ENCODE measurements at regions not wholly inside any gene's neighbourhood (a gene's known extent, or its start where the extent isn't known, plus 50 kb on each side); places are given as distances from the start of the nearest gene placed in this dataset.

DNA sequence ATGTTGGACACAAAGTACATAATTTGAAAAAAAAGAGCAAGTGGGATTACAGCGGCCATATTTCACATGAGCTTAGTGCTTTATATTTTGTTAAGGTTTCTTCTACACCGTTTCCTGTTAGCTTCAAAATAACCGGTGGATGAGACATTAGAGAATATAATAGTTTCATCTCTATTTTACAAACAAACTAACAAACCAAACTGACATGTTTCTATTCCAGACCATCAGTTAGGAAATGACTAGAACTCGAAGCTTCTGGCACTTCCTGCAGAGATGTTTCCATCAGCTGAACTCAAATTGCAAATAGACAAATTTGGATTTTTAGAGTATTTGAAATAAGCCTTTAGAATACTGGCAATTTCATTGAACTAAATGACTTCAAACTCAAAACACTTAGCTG is 86.5 kb downstream of the MTRR start:
- TF ChIP-seq, protein P1, sequence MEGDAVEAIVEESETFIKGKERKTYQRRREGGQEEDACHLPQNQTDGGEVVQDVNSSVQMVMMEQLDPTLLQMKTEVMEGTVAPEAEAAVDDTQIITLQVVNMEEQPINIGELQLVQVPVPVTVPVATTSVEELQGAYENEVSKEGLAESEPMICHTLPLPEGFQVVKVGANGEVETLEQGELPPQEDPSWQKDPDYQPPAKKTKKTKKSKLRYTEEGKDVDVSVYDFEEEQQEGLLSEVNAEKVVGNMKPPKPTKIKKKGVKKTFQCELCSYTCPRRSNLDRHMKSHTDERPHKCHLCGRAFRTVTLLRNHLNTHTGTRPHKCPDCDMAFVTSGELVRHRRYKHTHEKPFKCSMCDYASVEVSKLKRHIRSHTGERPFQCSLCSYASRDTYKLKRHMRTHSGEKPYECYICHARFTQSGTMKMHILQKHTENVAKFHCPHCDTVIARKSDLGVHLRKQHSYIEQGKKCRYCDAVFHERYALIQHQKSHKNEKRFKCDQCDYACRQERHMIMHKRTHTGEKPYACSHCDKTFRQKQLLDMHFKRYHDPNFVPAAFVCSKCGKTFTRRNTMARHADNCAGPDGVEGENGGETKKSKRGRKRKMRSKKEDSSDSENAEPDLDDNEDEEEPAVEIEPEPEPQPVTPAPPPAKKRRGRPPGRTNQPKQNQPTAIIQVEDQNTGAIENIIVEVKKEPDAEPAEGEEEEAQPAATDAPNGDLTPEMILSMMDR (IDR thresholded peaks at IDR 0.05; ENCODE audit: borderline replicate concordance, control extremely low read depth, extremely low read depth, insufficient read depth, missing control alignments) = no peak
- in situ Hi-C loops (cut with MboI; ENCODE audit: low sequenced_read_pairs, unreplicated experiment) = no loop called here
- DNase-seq (ENCODE audit: low spot score) = no peak

DNA sequence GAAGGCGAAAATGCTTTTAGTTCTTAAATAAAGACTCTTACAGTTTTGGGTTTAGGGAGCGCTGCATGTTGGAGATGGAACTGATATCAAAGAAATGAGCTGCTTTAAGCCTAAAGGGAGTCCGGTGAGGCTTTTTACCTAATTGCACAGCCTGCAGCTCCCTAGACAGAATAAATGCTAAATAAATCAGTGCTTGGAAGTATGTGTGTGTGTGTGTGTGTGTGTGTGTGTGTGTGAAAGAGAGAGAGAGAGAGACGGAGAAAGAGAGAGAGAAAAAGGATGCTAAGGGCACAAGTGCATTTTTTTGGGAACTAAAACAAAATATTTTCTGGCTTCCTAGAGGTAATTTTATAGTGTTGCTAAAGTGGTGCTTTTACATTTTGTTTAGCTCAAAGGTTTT is 88.4 kb downstream of the MTRR start:
- in situ Hi-C loops (cut with MboI; ENCODE audit: low sequenced_read_pairs, unreplicated experiment) = no loop called here
- DNase-seq (ENCODE audit: low spot score) = no peak
- TF ChIP-seq, protein P1 (IDR thresholded peaks at IDR 0.05; ENCODE audit: borderline replicate concordance, control extremely low read depth, extremely low read depth, insufficient read depth, missing control alignments) = no peak

DNA sequence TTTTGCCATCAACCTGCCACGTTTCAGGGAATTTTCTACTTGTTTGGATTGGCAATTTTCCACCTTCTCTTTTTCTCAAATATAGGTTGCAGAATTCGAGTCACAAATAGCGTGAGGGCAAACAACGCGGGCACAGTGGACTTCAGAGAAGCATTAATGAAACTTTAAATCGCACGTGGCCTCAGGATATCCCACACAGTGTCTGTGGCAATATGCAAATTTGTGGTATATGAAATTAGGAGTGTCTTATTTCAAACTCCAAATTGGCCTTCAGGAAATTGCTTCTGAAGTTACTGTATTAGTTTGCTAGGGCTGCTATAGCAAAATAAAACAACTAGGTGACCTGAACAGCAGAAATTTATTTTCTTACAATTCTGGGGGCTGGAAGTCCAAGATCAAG is 91.2 kb downstream of the MTRR start:
- TF ChIP-seq, protein P1 (IDR thresholded peaks at IDR 0.05; ENCODE audit: borderline replicate concordance, control extremely low read depth, extremely low read depth, insufficient read depth, missing control alignments) = no peak
- in situ Hi-C loops (cut with MboI; ENCODE audit: low sequenced_read_pairs, unreplicated experiment) = no loop called here

DNA sequence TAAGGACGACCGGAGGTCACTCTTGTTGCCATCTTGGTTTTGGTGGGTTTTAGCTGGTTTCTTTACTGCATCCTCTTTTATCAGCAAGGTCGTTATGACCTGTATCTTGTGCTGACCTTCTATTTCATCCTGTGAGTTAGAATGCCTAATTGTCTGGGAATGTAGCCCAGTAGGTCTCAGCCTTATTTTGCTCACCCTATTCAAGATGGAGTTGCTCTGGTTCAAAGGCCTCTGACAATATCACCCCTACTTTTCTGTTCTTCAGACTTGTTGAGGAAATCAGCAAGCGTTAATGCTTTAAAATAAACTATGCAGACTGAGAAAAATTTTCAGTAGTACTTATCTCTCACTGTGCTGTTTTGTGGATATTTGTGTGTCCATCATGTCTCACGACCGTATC is 92.6 kb downstream of the MTRR start:
- in situ Hi-C loops (cut with MboI; ENCODE audit: low sequenced_read_pairs, unreplicated experiment) = no loop called here
- TF ChIP-seq, protein P1 (IDR thresholded peaks at IDR 0.05; ENCODE audit: borderline replicate concordance, control extremely low read depth, extremely low read depth, insufficient read depth, missing control alignments) = no peak
- no peak for DNase-seq (ENCODE audit: low spot score)

More for the DNA sequence above, 91.2 kb downstream of the MTRR start:
- DNase-seq (ENCODE audit: low spot score) = no peak

DNA sequence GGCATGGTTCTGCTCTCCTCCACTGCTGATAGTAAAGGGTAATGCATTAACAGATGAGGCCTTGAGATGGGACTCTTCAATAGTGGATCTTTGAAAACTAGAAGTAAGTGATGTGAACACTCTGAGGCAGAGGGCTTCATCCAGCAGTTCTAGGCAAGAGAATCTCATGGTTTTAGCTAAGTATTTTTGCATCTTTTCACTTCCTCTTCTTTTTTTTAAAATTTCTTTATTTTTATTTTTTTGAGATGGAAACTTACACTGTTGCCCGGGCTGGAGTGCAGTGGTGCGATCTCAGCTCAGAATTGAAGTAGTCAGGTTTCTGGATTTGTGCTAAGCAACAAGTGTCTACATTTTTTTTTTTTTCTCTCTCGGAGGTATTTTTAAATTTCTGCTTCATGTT is 101.9 kb downstream of the MTRR start:
- DNase-seq (ENCODE audit: low spot score) = no peak
- TF ChIP-seq, protein P1 (IDR thresholded peaks at IDR 0.05; ENCODE audit: borderline replicate concordance, control extremely low read depth, extremely low read depth, insufficient read depth, missing control alignments) = no peak
- in situ Hi-C loops (cut with MboI; ENCODE audit: low sequenced_read_pairs, unreplicated experiment) = no loop called here

DNA sequence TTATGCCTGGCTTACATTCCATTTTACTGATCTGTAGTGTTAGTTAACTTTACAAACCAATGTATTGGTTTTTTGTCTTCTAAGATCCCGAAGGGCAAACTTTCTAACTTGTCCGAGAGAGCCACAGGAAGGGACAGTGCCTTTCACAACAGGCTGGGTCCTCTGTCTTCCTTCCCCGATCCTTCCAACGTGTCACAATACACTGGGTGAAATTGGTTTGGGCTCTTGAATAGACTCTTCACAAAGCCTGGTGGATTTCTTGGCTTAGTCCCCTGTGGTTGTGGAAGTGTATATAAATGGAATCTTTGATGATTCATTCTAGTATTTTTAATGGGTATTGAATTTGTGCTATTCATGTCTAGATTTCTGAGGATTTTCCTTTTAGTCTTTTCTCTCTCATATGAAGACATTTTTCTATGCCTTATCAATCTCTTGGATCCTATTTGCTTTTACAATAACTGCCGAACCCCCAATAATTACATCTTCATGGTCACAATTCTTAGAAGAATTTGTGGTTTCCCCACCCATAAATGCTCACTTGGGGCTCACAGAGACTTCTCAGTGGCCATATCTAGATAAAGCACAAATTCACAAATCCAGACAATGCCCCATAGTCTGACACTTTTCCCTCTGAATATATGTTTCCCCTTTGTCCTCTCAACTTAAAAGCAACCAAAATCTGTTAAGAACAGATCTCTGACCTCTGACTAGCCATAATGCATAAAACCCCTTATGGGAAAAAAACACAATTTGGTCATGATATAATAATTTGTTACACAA is 107.7 kb downstream of the MTRR start:
- DNase-seq (ENCODE audit: low spot score) = no peak
- TF ChIP-seq, protein P1 (IDR thresholded peaks at IDR 0.05; ENCODE audit: borderline replicate concordance, control extremely low read depth, extremely low read depth, insufficient read depth, missing control alignments) = no peak
- in situ Hi-C loops (cut with MboI; ENCODE audit: low sequenced_read_pairs, unreplicated experiment) = no loop called here
